Progenitor cell of endocrine pancreas (in vitro differentiated cells): ENCODE measurements at regions not wholly inside any gene's neighbourhood (a gene's known extent, or its start where the extent isn't known, plus 50 kb on each side); places are given as distances from the start of the nearest gene placed in this dataset.

Experiments used
- DNase-seq: peaks from one replicate; pipeline ENCODE4 v3.0.0; 2021; ENCODE audit warnings: low spot score; ENCODE audit not compliant: unreplicated experiment
- H3K27ac Mint-ChIP-seq: 2 replicates; pipeline ENCODE4 v1.8.0; 2021; ENCODE audit warnings: mild to moderate bottlenecking, moderate library complexity, mixed read lengths
- H3K27me3 Mint-ChIP-seq: 2 replicates; pipeline ENCODE4 v1.8.0; 2021; ENCODE audit warnings: mixed read lengths
- H3K36me3 Mint-ChIP-seq: 2 replicates; pipeline ENCODE4 v1.8.0; 2022; ENCODE audit warnings: mixed read lengths; ENCODE audit not compliant: insufficient read depth
- H3K4me1 Mint-ChIP-seq: 2 replicates; pipeline ENCODE4 v1.8.0; 2021; ENCODE audit warnings: low read depth, mixed read lengths
- H3K4me3 Mint-ChIP-seq: 2 replicates; pipeline ENCODE4 v1.8.0; 2021; ENCODE audit warnings: low read depth, mild to moderate bottlenecking, moderate library complexity, mixed read lengths
- H3K9me3 Mint-ChIP-seq: 2 replicates; pipeline ENCODE4 v1.8.0; 2021; ENCODE audit warnings: low read depth, mixed read lengths
- CTCF ChIP-seq: fragments of 200-600 bp; sonication (generic); IDR thresholded peaks from one replicate; pipeline ENCODE4 v1.5.0; 2021; ENCODE audit warnings: antibody characterized with exemption, mild to moderate bottlenecking; ENCODE audit not compliant: unreplicated experiment

- H3K27me3 Mint-ChIP-seq, result no peaks in the 10 kb centered on the region
These were observed 268.0 kb upstream of the CHRM2 start for GRCh38 chr7:136600475-136600874.

GRCh38 chr7:136594739-136595144, 273.7 kb upstream of the CHRM2 start:
- no peaks in the 10 kb centered on the region for H3K4me1 Mint-ChIP-seq
- TF ChIP-seq CTCF, result no peak
- no peak overlapping the region for H3K27ac Mint-ChIP-seq
- H3K27me3 Mint-ChIP-seq, result no peaks in the 10 kb centered on the region
- no peaks in the 10 kb centered on the region for H3K9me3 Mint-ChIP-seq
- no peak for DNase-seq
- no peak overlapping the region for H3K4me3 Mint-ChIP-seq
- H3K36me3 Mint-ChIP-seq, result no peaks in the 10 kb centered on the region

More at GRCh38 chr7:136600475-136600874, 268.0 kb upstream of the CHRM2 start:
- no peaks in the 10 kb centered on the region for H3K4me1 Mint-ChIP-seq
- H3K36me3 Mint-ChIP-seq, result no peaks in the 10 kb centered on the region
- no peak overlapping the region for H3K4me3 Mint-ChIP-seq
- no peaks in the 10 kb centered on the region for H3K9me3 Mint-ChIP-seq
- H3K27ac Mint-ChIP-seq, result no peak overlapping the region
- TF ChIP-seq CTCF, result no peak
- DNase-seq, result no peak

- no peak overlapping the region for H3K27ac Mint-ChIP-seq
- H3K9me3 Mint-ChIP-seq, result no peaks in the 10 kb centered on the region
These were observed 280.2 kb upstream of the CHRM2 start for GRCh38 chr7:136588216-136588615.

GRCh38 chr7:136585954-136586670, 282.3 kb upstream of the CHRM2 start:
- H3K27ac Mint-ChIP-seq, result no peak overlapping the region
- H3K36me3 Mint-ChIP-seq, result no peaks in the 10 kb centered on the region
- no peak for DNase-seq
- no peaks in the 10 kb centered on the region for H3K27me3 Mint-ChIP-seq
- no peak overlapping the region for H3K4me3 Mint-ChIP-seq
- H3K4me1 Mint-ChIP-seq, result peaks cover 2% of the 10 kb centered on the region
- H3K9me3 Mint-ChIP-seq, result no peaks in the 10 kb centered on the region
- no peak for TF ChIP-seq CTCF

More at GRCh38 chr7:136588216-136588615, 280.2 kb upstream of the CHRM2 start:
- no peaks in the 10 kb centered on the region for H3K36me3 Mint-ChIP-seq
- no peaks in the 10 kb centered on the region for H3K27me3 Mint-ChIP-seq
- TF ChIP-seq CTCF, result no peak
- peaks cover 2% of the 10 kb centered on the region for H3K4me1 Mint-ChIP-seq
- no peak for DNase-seq
- H3K4me3 Mint-ChIP-seq, result no peak overlapping the region

- Mint-ChIP-seq H3K9me3 (peaks cover 5% of the 10 kb centered on the region), H3K27ac (no peak overlapping the region), H3K4me3 (no peak overlapping the region), H3K4me1 (no peaks in the 10 kb centered on the region), H3K36me3 (no peaks in the 10 kb centered on the region), H3K27me3 (no peaks in the 10 kb centered on the region)
- TF ChIP-seq CTCF, result no peak
- DNase-seq, result no peak
These were observed 302.0 kb upstream of the CHRM2 start for GRCh38 chr7:136566491-136566890.
